ENCODE measurements at regions not wholly inside any gene's neighbourhood (a gene's known extent, or its start where the extent isn't known, plus 50 kb on each side); places are given as distances from the start of the nearest gene placed in this dataset.

DNA sequence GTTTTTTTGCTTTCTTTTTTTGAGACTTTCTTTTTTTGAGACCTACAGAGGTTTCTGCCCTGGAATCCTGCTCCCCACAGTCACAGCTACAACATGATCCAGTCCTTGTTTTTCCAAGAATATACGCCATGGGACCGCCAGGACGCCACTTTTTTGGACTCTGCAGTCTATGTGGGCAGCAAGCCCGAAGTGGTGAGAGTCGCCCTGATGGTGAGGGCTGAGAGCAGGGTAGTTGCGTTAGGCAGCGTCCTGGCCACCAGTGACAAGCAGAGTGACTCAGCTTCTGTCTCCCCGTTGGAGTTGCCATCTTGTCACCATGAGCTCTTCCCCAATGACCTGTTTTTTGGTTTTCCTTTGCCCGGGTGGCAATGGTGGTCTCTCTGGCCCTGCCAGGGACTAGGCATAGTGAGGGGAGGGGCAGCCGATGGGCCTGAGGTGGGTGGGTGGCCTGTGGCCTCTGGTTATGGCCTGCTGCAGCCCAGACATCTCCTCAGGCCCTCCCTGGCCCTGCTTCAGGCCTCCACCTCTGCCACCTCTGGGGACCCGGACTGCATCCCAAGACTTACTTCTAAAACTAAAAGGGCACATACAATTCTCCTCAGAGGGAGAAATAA, 88.0 kb upstream of the MALRD1 start:
- H3K4me1 ChIP-seq (ENCODE audit: control insufficient read depth in 2 of 3, insufficient read depth in 2 of 3, low read depth in 1 of 3, low read length in 3 of 3): no peaks in the 10 kb centered on the region
- H3K36me3 ChIP-seq (ENCODE audit: control insufficient read depth in 2 of 3, insufficient read depth in 3 of 3, low read length in 3 of 3): no peaks in the 10 kb centered on the region
- no peak overlapping the region for H3K27ac ChIP-seq (ENCODE audit: low read depth in 2 of 2, low read length in 2 of 2)
- H3K9ac ChIP-seq (ENCODE audit: low read length in 3 of 3): no peak overlapping the region
- no peaks in the 10 kb centered on the region for H3K9me3 ChIP-seq (ENCODE audit: control insufficient read depth in 2 of 3, insufficient read depth in 1 of 3, low read length in 3 of 3)
- TF ChIP-seq, protein P1, sequence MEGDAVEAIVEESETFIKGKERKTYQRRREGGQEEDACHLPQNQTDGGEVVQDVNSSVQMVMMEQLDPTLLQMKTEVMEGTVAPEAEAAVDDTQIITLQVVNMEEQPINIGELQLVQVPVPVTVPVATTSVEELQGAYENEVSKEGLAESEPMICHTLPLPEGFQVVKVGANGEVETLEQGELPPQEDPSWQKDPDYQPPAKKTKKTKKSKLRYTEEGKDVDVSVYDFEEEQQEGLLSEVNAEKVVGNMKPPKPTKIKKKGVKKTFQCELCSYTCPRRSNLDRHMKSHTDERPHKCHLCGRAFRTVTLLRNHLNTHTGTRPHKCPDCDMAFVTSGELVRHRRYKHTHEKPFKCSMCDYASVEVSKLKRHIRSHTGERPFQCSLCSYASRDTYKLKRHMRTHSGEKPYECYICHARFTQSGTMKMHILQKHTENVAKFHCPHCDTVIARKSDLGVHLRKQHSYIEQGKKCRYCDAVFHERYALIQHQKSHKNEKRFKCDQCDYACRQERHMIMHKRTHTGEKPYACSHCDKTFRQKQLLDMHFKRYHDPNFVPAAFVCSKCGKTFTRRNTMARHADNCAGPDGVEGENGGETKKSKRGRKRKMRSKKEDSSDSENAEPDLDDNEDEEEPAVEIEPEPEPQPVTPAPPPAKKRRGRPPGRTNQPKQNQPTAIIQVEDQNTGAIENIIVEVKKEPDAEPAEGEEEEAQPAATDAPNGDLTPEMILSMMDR (IDR thresholded peaks at IDR 0.05; ENCODE audit: borderline replicate concordance, extremely low read depth, insufficient read depth): no peak
- H3K4me3 ChIP-seq (ENCODE audit: low read length in 3 of 3): no peak overlapping the region
- no peak for DNase-seq
- intact Hi-C loops (cut with DNase I): no loop called here
- no peaks in the 10 kb centered on the region for H3K27me3 ChIP-seq (ENCODE audit: control insufficient read depth, insufficient read depth, low read length)
- no peak for FAIRE-seq

DNA sequence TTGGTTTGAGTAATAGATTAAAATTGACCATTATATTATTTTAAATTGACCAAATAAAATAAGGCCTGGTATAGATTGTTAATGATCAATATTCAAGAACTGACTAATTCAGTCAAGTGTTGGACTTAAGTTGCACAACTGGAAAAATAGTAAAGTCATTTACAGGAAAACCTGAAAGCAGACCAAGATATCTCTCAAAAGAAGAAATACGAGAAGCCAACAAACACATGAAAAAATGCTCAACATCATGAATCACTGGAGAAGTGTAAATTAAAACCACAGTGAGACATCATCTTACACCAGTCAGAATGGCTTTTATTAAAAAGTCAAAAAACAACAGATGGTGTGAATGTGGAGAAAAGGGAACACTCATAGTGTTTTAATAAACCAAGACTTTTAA, 80.4 kb upstream of the MALRD1 start:
- FAIRE-seq: no peak

DNA sequence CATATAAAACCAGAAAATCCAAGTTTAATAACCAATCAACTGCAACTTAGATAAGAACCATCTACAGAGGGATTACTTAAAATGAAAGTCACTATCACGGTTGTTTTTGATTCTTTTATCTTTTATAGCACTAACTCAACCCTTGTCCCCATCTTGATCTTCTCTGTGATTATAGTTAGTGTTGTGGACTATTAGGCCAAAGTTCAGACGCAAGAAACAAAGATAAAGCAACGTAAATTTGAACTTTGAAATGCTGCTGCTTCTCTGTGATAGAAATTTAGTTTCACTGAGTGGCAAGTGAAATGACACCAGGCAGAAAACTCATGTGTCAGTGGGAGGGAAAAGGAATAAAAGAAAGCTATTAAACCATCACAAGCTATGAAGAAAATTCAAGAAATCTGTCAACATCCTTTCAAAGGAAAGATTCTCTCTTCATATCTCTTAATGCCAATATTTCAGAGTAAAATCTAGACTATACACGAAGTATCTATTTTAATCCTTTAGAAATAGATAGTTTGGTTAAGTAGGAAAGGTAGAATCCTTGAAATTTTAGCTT, 71.8 kb upstream of the MALRD1 start:
- Histone ChIP-seq H3K9me3 (ENCODE audit: control insufficient read depth in 2 of 3, insufficient read depth in 1 of 3, low read length in 3 of 3) (no peaks in the 10 kb centered on the region), H3K36me3 (ENCODE audit: control insufficient read depth in 2 of 3, insufficient read depth in 3 of 3, low read length in 3 of 3) (no peaks in the 10 kb centered on the region), H3K4me1 (ENCODE audit: control insufficient read depth in 2 of 3, insufficient read depth in 2 of 3, low read depth in 1 of 3, low read length in 3 of 3) (no peaks in the 10 kb centered on the region), H3K9ac (ENCODE audit: low read length in 3 of 3) (no peak overlapping the region), H3K27ac (ENCODE audit: low read depth in 2 of 2, low read length in 2 of 2) (no peak overlapping the region), H3K27me3 (ENCODE audit: control insufficient read depth, insufficient read depth, low read length) (no peaks in the 10 kb centered on the region), H3K4me3 (ENCODE audit: low read length in 3 of 3) (no peak overlapping the region)
- TF ChIP-seq, protein P1 (IDR thresholded peaks at IDR 0.05; ENCODE audit: borderline replicate concordance, extremely low read depth, insufficient read depth): no peak
- FAIRE-seq: no peak
- DNase-seq: no peak
- intact Hi-C loops (cut with DNase I): no loop called here

More for the DNA sequence above, 80.4 kb upstream of the MALRD1 start:
- Histone ChIP-seq H3K36me3 (ENCODE audit: control insufficient read depth in 2 of 3, insufficient read depth in 3 of 3, low read length in 3 of 3) (no peaks in the 10 kb centered on the region), H3K4me1 (ENCODE audit: control insufficient read depth in 2 of 3, insufficient read depth in 2 of 3, low read depth in 1 of 3, low read length in 3 of 3) (no peaks in the 10 kb centered on the region), H3K27ac (ENCODE audit: low read depth in 2 of 2, low read length in 2 of 2) (no peak overlapping the region), H3K9me3 (ENCODE audit: control insufficient read depth in 2 of 3, insufficient read depth in 1 of 3, low read length in 3 of 3) (no peaks in the 10 kb centered on the region), H3K9ac (ENCODE audit: low read length in 3 of 3) (no peak overlapping the region), H3K27me3 (ENCODE audit: control insufficient read depth, insufficient read depth, low read length) (no peaks in the 10 kb centered on the region), H3K4me3 (ENCODE audit: low read length in 3 of 3) (no peak overlapping the region)
- peak in 2 of 5 donors; percentile 18 to 39 for DNase-seq
- intact Hi-C loops (cut with DNase I): no loop called here
- TF ChIP-seq, protein P1 (IDR thresholded peaks at IDR 0.05; ENCODE audit: borderline replicate concordance, extremely low read depth, insufficient read depth): no peak

All from kidney (tissue), 13 donors.